Loucy (cell line): ENCODE measurements at regions not wholly inside any gene's neighbourhood (a gene's known extent, or its start where the extent isn't known, plus 50 kb on each side); places are given as distances from the start of the nearest gene placed in this dataset.

Experiments
- H2AFZ ChIP-seq: fragments of 200-600 bp; sonication (generic); 2 replicates; pipeline ENCODE4 v1.6.0; 2016; ENCODE audit warnings: antibody characterized with exemption, mild to moderate bottlenecking, low read length, moderate library complexity
- H3F3A ChIP-seq: fragments of 200-600 bp; 2 replicates; pipeline ENCODE4 v1.6.0; 2016; ENCODE audit warnings: antibody characterized with exemption, low read depth, mild to moderate bottlenecking
- H3K27me3 ChIP-seq: fragments of 200-600 bp; sonication (generic); 2 replicates; pipeline ENCODE4 v1.6.1; 2014; ENCODE audit warnings: low read length, mild to moderate bottlenecking; ENCODE audit not compliant: insufficient read depth, poor library complexity, severe bottlenecking
- H3K36me3 ChIP-seq: fragments of 200-600 bp; sonication (generic); 2 replicates; pipeline ENCODE4 v1.6.1; 2016; ENCODE audit warnings: low read length; ENCODE audit not compliant: insufficient read depth
- H3K4me1 ChIP-seq: fragments of 200-600 bp; sonication (generic); 2 replicates; pipeline ENCODE4 v1.5.1; 2014; ENCODE audit warnings: low read length, mild to moderate bottlenecking; ENCODE audit not compliant: insufficient read depth, poor library complexity, severe bottlenecking
- H3K4me2 ChIP-seq: fragments of 200-600 bp; sonication (generic); 2 replicates; pipeline ENCODE4 v1.6.0; 2014; ENCODE audit warnings: antibody characterized with exemption, low read length, low read depth, mild to moderate bottlenecking; ENCODE audit not compliant: poor library complexity, severe bottlenecking
- H3K4me3 ChIP-seq: fragments of 200-600 bp; sonication (generic); 2 replicates; pipeline ENCODE4 v1.5.1; 2014; ENCODE audit warnings: low read length, mild to moderate bottlenecking, mixed read lengths; ENCODE audit not compliant: poor library complexity, severe bottlenecking
- H3K79me2 ChIP-seq: fragments of 200-600 bp; sonication (generic); 2 replicates; pipeline ENCODE4 v1.6.1; 2014; ENCODE audit warnings: low read length; ENCODE audit not compliant: insufficient read depth
- H3K9ac ChIP-seq: fragments of 200-600 bp; sonication (generic); 2 replicates; pipeline ENCODE4 v1.6.0; 2014; ENCODE audit warnings: mild to moderate bottlenecking, low read depth, low read length, moderate library complexity; ENCODE audit not compliant: poor library complexity, severe bottlenecking
- H3K9me2 ChIP-seq: fragments of 200-600 bp; sonication (generic); replicated peaks from 2 replicates; pipeline ENCODE4 v1.6.1; 2016; ENCODE audit warnings: low read depth, low read length, mixed read lengths
- H3K9me3 ChIP-seq: fragments of 200-600 bp; sonication (generic); 2 replicates; pipeline ENCODE4 v1.6.1; 2014; ENCODE audit warnings: mild to moderate bottlenecking, antibody characterized with exemption, low read length, low read depth; ENCODE audit not compliant: insufficient read depth
- H4K20me1 ChIP-seq: fragments of 200-600 bp; sonication (generic); 2 replicates; pipeline ENCODE4 v1.6.0; 2014; ENCODE audit warnings: antibody characterized with exemption, low read length, mild to moderate bottlenecking; ENCODE audit not compliant: insufficient read depth, poor library complexity, severe bottlenecking
- EZH2phosphoT487 ChIP-seq: fragments of 200-600 bp; IDR thresholded peaks from 2 replicates; pipeline ENCODE4 v1.6.1; 2018; ENCODE audit warnings: antibody characterized with exemption, mild to moderate bottlenecking, moderate library complexity, borderline replicate concordance
- TF ChIP-seq, protein P1 (sequence below): fragments of 200-600 bp; sonication (generic); conservative IDR thresholded peaks from 2 replicates; pipeline ENCODE4 v1.5.1; 2014; ENCODE audit warnings: mild to moderate bottlenecking, antibody characterized with exemption, low read length

DNA sequence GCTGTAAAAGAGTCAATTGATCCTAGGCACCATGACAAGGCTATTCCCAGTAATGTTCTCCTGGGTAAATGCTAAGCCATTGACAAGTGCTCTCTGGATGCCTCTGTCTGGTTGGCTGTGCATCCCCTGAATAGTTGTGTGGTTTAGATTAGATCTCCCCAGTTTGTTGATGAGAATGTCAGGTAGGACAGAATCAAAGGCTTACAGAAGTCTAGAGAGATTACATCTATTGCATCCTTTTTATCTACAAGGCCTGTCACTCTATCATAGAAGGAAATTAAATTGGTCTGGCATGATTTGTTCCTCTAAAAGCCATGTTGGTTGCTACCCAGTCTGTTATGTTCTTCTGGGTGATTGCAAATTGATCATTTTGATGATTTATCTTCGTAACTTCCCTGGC, 548.3 kb downstream of the GATA3 start:
- Histone ChIP-seq H3K4me3 (no peak overlapping the region), H4K20me1 (no peaks in the 10 kb centered on the region), H3K9me3 (no peaks in the 10 kb centered on the region), H3K9ac (no peak overlapping the region), H3K4me2 (no peak overlapping the region), H3K9me2 (no peaks in the 10 kb centered on the region), H3K27me3 (no peaks in the 10 kb centered on the region), H3K4me1 (no peaks in the 10 kb centered on the region), H2AFZ (no peak overlapping the region), H3K79me2 (no peaks in the 10 kb centered on the region), H3F3A (no peaks in the 10 kb centered on the region), H3K36me3 (no peaks in the 10 kb centered on the region)
- TF ChIP-seq EZH2phosphoT487, result no peak
- TF ChIP-seq, protein P1, sequence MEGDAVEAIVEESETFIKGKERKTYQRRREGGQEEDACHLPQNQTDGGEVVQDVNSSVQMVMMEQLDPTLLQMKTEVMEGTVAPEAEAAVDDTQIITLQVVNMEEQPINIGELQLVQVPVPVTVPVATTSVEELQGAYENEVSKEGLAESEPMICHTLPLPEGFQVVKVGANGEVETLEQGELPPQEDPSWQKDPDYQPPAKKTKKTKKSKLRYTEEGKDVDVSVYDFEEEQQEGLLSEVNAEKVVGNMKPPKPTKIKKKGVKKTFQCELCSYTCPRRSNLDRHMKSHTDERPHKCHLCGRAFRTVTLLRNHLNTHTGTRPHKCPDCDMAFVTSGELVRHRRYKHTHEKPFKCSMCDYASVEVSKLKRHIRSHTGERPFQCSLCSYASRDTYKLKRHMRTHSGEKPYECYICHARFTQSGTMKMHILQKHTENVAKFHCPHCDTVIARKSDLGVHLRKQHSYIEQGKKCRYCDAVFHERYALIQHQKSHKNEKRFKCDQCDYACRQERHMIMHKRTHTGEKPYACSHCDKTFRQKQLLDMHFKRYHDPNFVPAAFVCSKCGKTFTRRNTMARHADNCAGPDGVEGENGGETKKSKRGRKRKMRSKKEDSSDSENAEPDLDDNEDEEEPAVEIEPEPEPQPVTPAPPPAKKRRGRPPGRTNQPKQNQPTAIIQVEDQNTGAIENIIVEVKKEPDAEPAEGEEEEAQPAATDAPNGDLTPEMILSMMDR, result no peak

GRCh38 chr10:8614054-8614565, 559.6 kb downstream of the GATA3 start:
- no peaks in the 10 kb centered on the region for H3K9me2 ChIP-seq
- H3F3A ChIP-seq, result no peaks in the 10 kb centered on the region
- H2AFZ ChIP-seq, result no peak overlapping the region
- no peaks in the 10 kb centered on the region for H3K27me3 ChIP-seq
- no peaks in the 10 kb centered on the region for H3K79me2 ChIP-seq
- no peak overlapping the region for H3K9ac ChIP-seq
- H3K4me1 ChIP-seq, result no peaks in the 10 kb centered on the region
- TF ChIP-seq EZH2phosphoT487, result no peak
- TF ChIP-seq, protein P1, result no peak
- no peak overlapping the region for H3K4me2 ChIP-seq
- H3K36me3 ChIP-seq, result no peaks in the 10 kb centered on the region
- H3K4me3 ChIP-seq, result no peak overlapping the region
- H3K9me3 ChIP-seq, result no peaks in the 10 kb centered on the region
- H4K20me1 ChIP-seq, result no peaks in the 10 kb centered on the region

- no peaks in the 10 kb centered on the region for H3K9me3 ChIP-seq
- H3F3A ChIP-seq, result no peaks in the 10 kb centered on the region
- no peaks in the 10 kb centered on the region for H3K9me2 ChIP-seq
- no peak for TF ChIP-seq EZH2phosphoT487
- TF ChIP-seq, protein P1, result no peak
- H3K4me2 ChIP-seq, result no peak overlapping the region
- no peak overlapping the region for H3K4me3 ChIP-seq
- no peaks in the 10 kb centered on the region for H3K27me3 ChIP-seq
- H2AFZ ChIP-seq, result no peak overlapping the region
- H3K9ac ChIP-seq, result no peak overlapping the region
- no peaks in the 10 kb centered on the region for H4K20me1 ChIP-seq
- H3K4me1 ChIP-seq, result no peaks in the 10 kb centered on the region
- no peaks in the 10 kb centered on the region for H3K79me2 ChIP-seq
- no peaks in the 10 kb centered on the region for H3K36me3 ChIP-seq
Measured at GRCh38 chr10:8615118-8615517, 560.6 kb downstream of the GATA3 start.
